ENCODE measurements at regions not wholly inside any gene's neighbourhood (a gene's known extent, or its start where the extent isn't known, plus 50 kb on each side); places are given as distances from the start of the nearest gene placed in this dataset.

GRCh38 chr4:124123721-124124120 is 588.8 kb downstream of the ANKRD50 start:
- TF ChIP-seq GATA2 (CRISPR knock-in tag; IDR thresholded peaks at IDR 0.05) (no peak), ZBTB33 (IDR thresholded peaks at IDR 0.05; ENCODE audit: borderline replicate concordance, low read depth) (no peak), EP300 (IDR thresholded peaks at IDR 0.05; ENCODE audit: borderline replicate concordance in 1 of 2, low read depth in 1 of 2, low read length in 1 of 2) (no peak), CTCF (IDR thresholded peaks at IDR 0.05) (no peak), RXRA (IDR thresholded peaks at IDR 0.05; ENCODE audit: borderline replicate concordance, low read depth) (no peak), GABPA (IDR thresholded peaks at IDR 0.05; ENCODE audit: low read depth) (no peak), ELF1 (IDR thresholded peaks at IDR 0.05) (no peak), RCOR1 (IDR thresholded peaks at IDR 0.05; ENCODE audit: low read length) (no peak), SMC3 (IDR thresholded peaks at IDR 0.05; ENCODE audit: low read depth, low read length) (no peak)

Measured in SK-N-SH (cell line).